ENCODE measurements at regions not wholly inside any gene's neighbourhood (a gene's known extent, or its start where the extent isn't known, plus 50 kb on each side); places are given as distances from the start of the nearest gene placed in this dataset.
"Not testable (repeated sequence)": the region's sequence is repeated elsewhere in the genome, so short reads cannot be mapped to it uniquely, and the experiment has no call there.

DNA sequence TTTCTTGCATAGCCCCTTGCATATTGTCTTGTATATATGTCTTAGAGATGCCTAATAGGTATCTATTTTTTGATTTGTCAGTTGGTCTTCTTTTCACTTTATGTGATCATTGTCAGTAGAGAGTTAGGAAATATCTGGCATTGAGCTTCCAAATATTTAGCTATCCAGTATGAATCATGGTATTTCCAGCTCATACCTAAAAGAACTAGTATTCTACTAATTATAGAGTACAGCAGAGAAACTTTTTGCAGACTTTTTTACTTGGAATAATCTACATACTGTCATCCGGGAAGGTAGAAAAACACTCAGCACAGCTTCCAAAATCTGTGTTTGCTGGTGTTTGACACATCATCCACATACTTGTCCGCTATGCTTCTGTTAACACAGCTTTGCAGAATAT, 156.4 kb upstream of the HTR1E start:
- ATAC-seq: no peak

GRCh38 chr6:86775893-86776292, 161.4 kb upstream of the HTR1E start:
- DNase-seq (no peak), ATAC-seq (no peak)
- Mint-ChIP-seq H3K27me3 (no peaks in the 10 kb centered on the region), H3K27ac (no peak overlapping the region), H3K4me3 (no peak overlapping the region), H3K9me3 (peaks cover 0 to 11% of the 10 kb centered on the region in 2 donors), H3K4me1 (no peaks in the 10 kb centered on the region)

More for the DNA sequence above, 156.4 kb upstream of the HTR1E start:
- DNase-seq: no peak
- peaks cover 0 to 6% of the 10 kb centered on the region in 2 donors for H3K9me3 Mint-ChIP-seq
- no peaks in the 10 kb centered on the region for H3K4me1 Mint-ChIP-seq
- no peaks in the 10 kb centered on the region for H3K27me3 Mint-ChIP-seq
- H3K4me3 Mint-ChIP-seq: no peak overlapping the region
- H3K27ac Mint-ChIP-seq: no peak overlapping the region

- no peaks in the 10 kb centered on the region for H3K4me1 Mint-ChIP-seq
- H3K9me3 Mint-ChIP-seq: peaks cover 8 to 15% of the 10 kb centered on the region in 2 donors
- no peak for DNase-seq
- no peak overlapping the region for H3K27ac Mint-ChIP-seq
- H3K4me3 Mint-ChIP-seq: no peak overlapping the region
- H3K27me3 Mint-ChIP-seq: no peaks in the 10 kb centered on the region
- ATAC-seq: no peak
These were observed 172.1 kb upstream of the HTR1E start for GRCh38 chr6:86765211-86765610.

DNA sequence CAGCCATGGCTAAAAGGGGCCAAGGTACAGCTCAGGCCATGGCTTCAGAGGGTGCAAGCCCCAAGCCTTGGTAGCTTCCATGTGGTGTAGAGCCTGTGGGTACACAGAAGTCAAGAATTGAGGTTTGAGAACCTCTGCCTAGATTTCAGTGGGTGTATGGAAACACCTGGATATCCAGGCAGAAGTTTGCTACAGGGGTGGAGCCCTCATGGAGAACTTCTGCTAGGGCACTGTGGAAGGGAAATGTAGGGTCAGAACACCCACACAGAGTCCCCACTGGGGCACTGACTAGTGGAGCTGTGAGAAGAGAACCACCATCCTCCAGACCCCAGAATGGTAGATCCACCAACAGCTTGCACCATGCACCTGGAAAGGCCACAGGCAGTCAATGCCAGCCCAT, 177.4 kb upstream of the HTR1E start:
- not testable (repeated sequence) for H3K4me3 Mint-ChIP-seq, DNase-seq, H3K27me3 Mint-ChIP-seq, ATAC-seq, H3K27ac Mint-ChIP-seq, H3K4me1 Mint-ChIP-seq
- peaks cover 5 to 24% of the 10 kb centered on the region in 2 donors for H3K9me3 Mint-ChIP-seq

DNA sequence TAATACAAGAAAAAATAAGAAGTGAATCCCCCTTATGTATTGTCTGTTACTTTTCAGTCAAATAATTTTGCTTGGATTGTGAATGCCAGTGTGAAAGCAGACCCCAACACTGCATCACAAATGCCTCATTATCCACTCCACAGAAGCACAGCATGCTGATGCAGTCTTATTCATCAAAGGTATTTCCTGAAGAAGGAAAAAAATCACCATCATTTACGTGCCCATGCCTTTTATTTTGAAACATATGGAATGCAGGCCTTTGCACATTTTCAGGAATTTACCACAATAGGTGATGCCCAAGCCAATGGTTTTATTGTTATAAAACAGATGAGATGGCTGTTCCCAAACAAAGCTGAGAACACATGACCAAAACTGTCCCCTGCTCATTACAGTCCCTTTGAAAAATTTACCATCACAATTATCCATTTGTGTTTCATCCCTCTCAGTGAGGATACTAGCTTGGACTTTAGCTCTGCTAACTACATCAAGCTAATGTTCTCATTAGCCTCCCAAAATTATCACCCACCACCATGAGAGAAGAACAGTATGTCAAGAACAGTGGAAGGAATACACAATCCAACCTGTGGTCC, 180.6 kb upstream of the HTR1E start:
- Mint-ChIP-seq H3K4me1 (no peaks in the 10 kb centered on the region), H3K27me3 (no peaks in the 10 kb centered on the region), H3K9me3 (peaks cover 0 to 16% of the 10 kb centered on the region in 2 donors), H3K27ac (no peak overlapping the region), H3K4me3 (no peak overlapping the region)
- ATAC-seq: no peak
- DNase-seq: no peak

DNA sequence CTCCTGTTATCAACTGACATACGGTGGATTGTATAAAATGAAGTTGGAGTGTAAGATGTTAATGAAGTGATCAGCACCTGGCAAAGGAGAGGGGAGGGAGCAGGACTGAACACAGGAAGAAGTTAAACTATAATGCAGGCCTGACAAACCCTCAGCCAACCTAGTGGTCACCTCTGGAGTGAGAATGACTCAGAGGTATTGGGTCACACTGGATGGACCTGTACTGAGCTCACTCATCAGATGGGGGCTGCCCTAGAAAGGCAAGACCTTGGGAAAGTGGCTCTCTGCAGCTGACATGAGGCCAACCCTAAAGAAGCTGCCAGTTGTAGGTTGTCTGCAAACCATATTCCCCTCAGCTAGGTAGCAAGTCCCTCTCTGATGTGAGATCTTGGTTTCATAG, 193.3 kb upstream of the HTR1E start:
- H3K9me3 Mint-ChIP-seq: peaks cover 9 to 11% of the 10 kb centered on the region in 2 donors
- DNase-seq (no peak), ATAC-seq (no peak)
- no peak overlapping the region for H3K27ac Mint-ChIP-seq
- H3K4me3 Mint-ChIP-seq: no peak overlapping the region
- H3K4me1 Mint-ChIP-seq: no peaks in the 10 kb centered on the region
- H3K27me3 Mint-ChIP-seq: no peaks in the 10 kb centered on the region

DNA sequence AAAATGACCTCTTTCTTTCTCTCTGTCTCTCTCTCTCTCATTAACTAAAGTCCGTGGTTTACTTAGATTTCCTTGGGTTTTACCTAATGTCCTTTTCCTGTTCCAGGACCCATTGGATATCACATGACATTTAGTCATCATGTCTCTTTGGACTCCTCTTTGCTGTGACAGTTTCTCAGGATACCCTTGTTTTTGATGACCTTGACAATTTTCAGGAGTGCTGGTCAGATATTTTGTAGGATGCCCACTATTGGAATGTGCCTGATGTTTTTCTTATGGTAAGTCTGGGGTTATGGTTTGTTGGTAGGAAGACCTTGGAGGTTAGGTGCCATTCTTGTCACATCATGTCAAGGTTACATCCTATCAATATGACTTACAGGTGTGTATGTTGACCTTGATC, 199.2 kb upstream of the HTR1E start:
- DNase-seq: no peak
- no peak overlapping the region for H3K27ac Mint-ChIP-seq
- H3K4me1 Mint-ChIP-seq: no peaks in the 10 kb centered on the region
- peaks cover 14 to 25% of the 10 kb centered on the region in 2 donors for H3K9me3 Mint-ChIP-seq
- no peak overlapping the region for H3K4me3 Mint-ChIP-seq
- no peaks in the 10 kb centered on the region for H3K27me3 Mint-ChIP-seq
- no peak for ATAC-seq

- H3K4me1 Mint-ChIP-seq, H3K27me3 Mint-ChIP-seq: not testable (repeated sequence)
These were observed 205.7 kb upstream of the HTR1E start for GRCh38 chr6:86731631-86732030.

GRCh38 chr6:86730772-86731171, 206.6 kb upstream of the HTR1E start:
- not testable (repeated sequence) for DNase-seq, ATAC-seq, H3K4me3 Mint-ChIP-seq, H3K27ac Mint-ChIP-seq, H3K27me3 Mint-ChIP-seq, H3K4me1 Mint-ChIP-seq
- H3K9me3 Mint-ChIP-seq: peaks cover 13 to 20% of the 10 kb centered on the region in 2 donors

More at GRCh38 chr6:86731631-86732030, 205.7 kb upstream of the HTR1E start:
- not testable (repeated sequence) for H3K4me3 Mint-ChIP-seq, ATAC-seq, DNase-seq, H3K27ac Mint-ChIP-seq
- H3K9me3 Mint-ChIP-seq: peaks cover 13 to 20% of the 10 kb centered on the region in 2 donors

- H3K27me3 Mint-ChIP-seq: no peaks in the 10 kb centered on the region
- no peak overlapping the region for H3K27ac Mint-ChIP-seq
- H3K4me3 Mint-ChIP-seq: no peak overlapping the region
- peaks cover 13 to 21% of the 10 kb centered on the region in 2 donors for H3K9me3 Mint-ChIP-seq
- DNase-seq: no peak
- no peaks in the 10 kb centered on the region for H3K4me1 Mint-ChIP-seq
- ATAC-seq: no peak
These were observed 207.1 kb upstream of the HTR1E start for GRCh38 chr6:86730216-86730615.

DNA sequence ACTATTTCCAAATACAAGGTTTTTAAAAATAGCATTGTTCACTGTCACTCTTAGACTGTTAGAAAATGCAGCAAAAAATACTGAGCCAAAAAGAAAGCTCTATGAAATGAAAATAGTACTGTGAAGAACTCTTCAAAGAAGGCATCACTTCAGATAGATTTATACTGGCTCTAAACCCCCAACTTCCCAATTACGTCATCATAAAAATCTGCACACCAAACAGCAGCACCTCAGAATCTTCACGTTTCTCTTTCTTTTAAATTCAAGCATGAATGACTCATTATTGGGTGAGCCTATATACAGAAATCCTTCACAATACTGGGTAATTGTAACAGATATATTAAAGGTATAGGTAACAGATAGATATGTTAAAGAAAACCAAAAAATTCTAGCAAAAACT, 208.4 kb upstream of the HTR1E start:
- H3K4me3 Mint-ChIP-seq: no peak overlapping the region
- ATAC-seq (no peak), DNase-seq (no peak)
- H3K27ac Mint-ChIP-seq: no peak overlapping the region
- peaks cover 13 to 22% of the 10 kb centered on the region in 2 donors for H3K9me3 Mint-ChIP-seq
- H3K4me1 Mint-ChIP-seq: no peaks in the 10 kb centered on the region
- H3K27me3 Mint-ChIP-seq: no peaks in the 10 kb centered on the region

DNA sequence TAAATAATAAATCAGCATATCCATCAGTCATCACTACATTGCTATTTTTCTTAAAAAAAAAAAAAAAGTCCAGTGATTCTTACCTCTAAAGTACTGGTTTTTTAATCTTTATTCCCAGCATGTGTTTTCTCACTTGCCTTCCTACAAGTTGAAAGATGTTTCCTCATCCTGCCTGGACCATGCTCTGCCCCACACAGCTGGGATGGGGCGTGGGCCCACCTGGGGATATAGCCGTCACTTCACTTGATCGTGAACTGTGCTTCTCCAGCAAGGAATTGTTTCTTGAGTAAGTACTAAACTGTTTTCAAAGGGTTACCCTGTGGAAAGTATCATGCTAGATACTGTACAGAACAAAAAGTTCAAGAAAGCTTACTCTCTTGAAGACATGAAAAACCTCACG, 212.6 kb upstream of the HTR1E start:
- DNase-seq: no peak
- H3K27me3 Mint-ChIP-seq: no peaks in the 10 kb centered on the region
- no peak for ATAC-seq
- H3K4me1 Mint-ChIP-seq: no peaks in the 10 kb centered on the region
- no peak overlapping the region for H3K27ac Mint-ChIP-seq
- peaks cover 0 to 14% of the 10 kb centered on the region in 2 donors for H3K9me3 Mint-ChIP-seq
- H3K4me3 Mint-ChIP-seq: no peak overlapping the region

DNA sequence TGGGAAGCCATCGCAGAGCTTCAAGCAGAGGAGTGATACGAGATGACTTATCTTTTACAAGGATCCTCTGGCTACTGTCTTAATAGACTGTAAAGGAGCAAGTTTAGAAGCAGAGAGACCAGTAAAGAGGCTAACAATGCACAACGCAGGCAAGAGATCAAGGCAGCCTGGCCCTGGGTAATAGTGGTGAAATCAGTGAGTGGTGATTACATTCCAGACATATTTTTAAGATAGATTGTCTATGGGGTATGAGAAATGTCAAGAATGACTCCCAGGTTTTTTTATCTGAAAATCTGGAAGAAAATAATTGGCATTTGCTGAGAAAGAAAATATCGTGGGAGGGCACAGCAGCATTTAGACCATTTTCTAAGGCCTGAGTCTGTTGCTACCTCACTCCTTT, 213.6 kb upstream of the HTR1E start:
- peaks cover 0 to 14% of the 10 kb centered on the region in 2 donors for H3K9me3 Mint-ChIP-seq
- no peak for ATAC-seq
- H3K4me3 Mint-ChIP-seq: no peak overlapping the region
- no peaks in the 10 kb centered on the region for H3K27me3 Mint-ChIP-seq
- no peaks in the 10 kb centered on the region for H3K4me1 Mint-ChIP-seq
- DNase-seq: no peak
- H3K27ac Mint-ChIP-seq: no peak overlapping the region

DNA sequence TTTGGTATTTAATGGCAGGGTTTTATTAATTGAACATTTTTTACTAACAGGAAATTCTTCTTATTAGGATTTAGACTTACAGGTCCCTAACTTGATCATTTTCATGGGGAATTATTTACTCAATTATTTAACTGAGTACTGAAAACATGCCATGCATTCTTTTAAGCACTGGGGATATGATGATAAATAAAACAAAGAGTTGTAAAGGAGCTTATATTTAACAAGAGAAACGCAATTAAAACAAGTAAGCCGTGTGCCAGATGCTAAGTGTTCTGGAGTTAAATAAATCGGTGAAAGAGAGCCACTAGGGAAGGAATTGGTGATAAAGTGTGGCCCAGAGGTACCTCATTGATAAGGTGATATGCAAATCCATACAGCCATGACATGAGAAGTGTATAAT, 214.2 kb upstream of the HTR1E start:
- peaks cover 0 to 14% of the 10 kb centered on the region in 2 donors for H3K9me3 Mint-ChIP-seq
- DNase-seq (no peak), ATAC-seq (no peak)
- no peaks in the 10 kb centered on the region for H3K4me1 Mint-ChIP-seq
- no peak overlapping the region for H3K27ac Mint-ChIP-seq
- H3K27me3 Mint-ChIP-seq: no peaks in the 10 kb centered on the region
- H3K4me3 Mint-ChIP-seq: no peak overlapping the region

- no peak for ATAC-seq
- no peak for DNase-seq
- Mint-ChIP-seq H3K9me3 (peaks cover 0 to 14% of the 10 kb centered on the region in 2 donors), H3K4me3 (no peak overlapping the region), H3K4me1 (no peaks in the 10 kb centered on the region), H3K27me3 (no peaks in the 10 kb centered on the region), H3K27ac (no peak overlapping the region)
These were observed 215.2 kb upstream of the HTR1E start for GRCh38 chr6:86722131-86722530.

- ATAC-seq (no peak), DNase-seq (no peak)
- peaks cover 3 to 5% of the 10 kb centered on the region in 2 donors for H3K9me3 Mint-ChIP-seq
- no peaks in the 10 kb centered on the region for H3K27me3 Mint-ChIP-seq
- no peaks in the 10 kb centered on the region for H3K4me1 Mint-ChIP-seq
- no peak overlapping the region for H3K4me3 Mint-ChIP-seq
- no peak overlapping the region for H3K27ac Mint-ChIP-seq
These were observed 221.7 kb upstream of the HTR1E start for GRCh38 chr6:86715676-86716075.

DNA sequence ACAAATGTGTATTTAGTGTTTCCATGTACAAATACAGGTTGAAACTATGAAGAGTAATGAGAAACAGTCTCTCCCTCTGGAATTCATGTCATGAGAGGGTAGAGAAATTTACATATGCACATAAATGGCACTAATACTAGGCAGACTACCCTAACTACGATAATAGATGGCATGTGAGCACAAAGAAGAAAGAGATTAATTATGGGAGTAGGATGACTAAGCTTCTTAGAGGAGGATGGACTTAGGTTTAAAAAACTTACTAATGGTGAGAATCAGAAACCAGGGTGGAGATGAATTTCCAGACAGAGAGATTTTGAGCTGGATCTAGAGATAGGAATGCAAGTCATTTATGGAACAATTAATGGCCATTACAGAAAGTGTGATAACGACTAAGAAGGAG, 225.3 kb upstream of the HTR1E start:
- no peak overlapping the region for H3K27ac Mint-ChIP-seq
- H3K27me3 Mint-ChIP-seq: no peaks in the 10 kb centered on the region
- ATAC-seq: no peak
- DNase-seq: no peak
- H3K4me1 Mint-ChIP-seq: no peaks in the 10 kb centered on the region
- H3K9me3 Mint-ChIP-seq: peaks cover 5 to 7% of the 10 kb centered on the region in 2 donors
- H3K4me3 Mint-ChIP-seq: no peak overlapping the region

Data from stimulated activated naive CD8-positive, alpha-beta T cell treated with anti-CD3 and anti-CD28 coated beads, Interleukin-15, amount 100 ng/mL, for 72 hours (primary cell).